ENCODE measurements at regions not wholly inside any gene's neighbourhood (a gene's known extent, or its start where the extent isn't known, plus 50 kb on each side); places are given as distances from the start of the nearest gene placed in this dataset.

- no peaks in the 10 kb centered on the region for H3K9me3 Mint-ChIP-seq (ENCODE audit: unreplicated experiment)
- no peak for DNase-seq (ENCODE audit: low spot score)
- H3K27me3 Mint-ChIP-seq (ENCODE audit: unreplicated experiment), result no peaks in the 10 kb centered on the region
- no peak overlapping the region for H3K4me3 Mint-ChIP-seq (ENCODE audit: unreplicated experiment)
- no peak overlapping the region for H3K27ac Mint-ChIP-seq (ENCODE audit: unreplicated experiment)
- H3K4me1 Mint-ChIP-seq (ENCODE audit: unreplicated experiment), result no peaks in the 10 kb centered on the region
- no peak for TF ChIP-seq CTCF (IDR thresholded peaks at IDR 0.05; ENCODE audit: unreplicated experiment)
- no peaks in the 10 kb centered on the region for H3K36me3 Mint-ChIP-seq (ENCODE audit: low read depth, unreplicated experiment)
Measured at GRCh38 chr4:94115687-94116086, 92.0 kb upstream of the SMARCAD1 start.

DNA sequence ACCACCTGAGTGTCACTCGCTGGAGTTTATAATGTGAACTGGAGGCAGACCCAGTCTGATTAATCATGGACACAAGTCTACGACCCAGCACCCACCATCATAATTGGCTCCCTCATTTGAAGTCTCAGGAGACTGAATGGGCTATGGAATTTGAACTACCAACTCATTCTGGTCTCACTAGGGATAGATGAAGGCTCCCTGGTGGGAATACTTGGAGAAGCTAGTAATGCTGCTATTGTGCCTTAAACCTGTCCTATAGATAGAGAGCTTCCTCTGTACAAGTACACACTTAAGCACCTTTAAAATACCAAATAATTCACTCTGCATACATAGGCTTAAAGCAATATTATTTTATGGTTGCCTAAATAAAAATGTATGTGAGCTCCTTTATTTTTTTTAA lies 90.8 kb upstream of the SMARCAD1 start:
- H3K27ac Mint-ChIP-seq (ENCODE audit: unreplicated experiment), result no peak overlapping the region
- no peaks in the 10 kb centered on the region for H3K27me3 Mint-ChIP-seq (ENCODE audit: unreplicated experiment)
- H3K9me3 Mint-ChIP-seq (ENCODE audit: unreplicated experiment), result no peaks in the 10 kb centered on the region
- DNase-seq (ENCODE audit: low spot score), result no peak
- H3K4me3 Mint-ChIP-seq (ENCODE audit: unreplicated experiment), result no peak overlapping the region
- no peak for TF ChIP-seq CTCF (IDR thresholded peaks at IDR 0.05; ENCODE audit: unreplicated experiment)
- no peaks in the 10 kb centered on the region for H3K4me1 Mint-ChIP-seq (ENCODE audit: unreplicated experiment)
- H3K36me3 Mint-ChIP-seq (ENCODE audit: low read depth, unreplicated experiment), result no peaks in the 10 kb centered on the region

- Mint-ChIP-seq H3K27me3 (ENCODE audit: unreplicated experiment) (no peaks in the 10 kb centered on the region), H3K27ac (ENCODE audit: unreplicated experiment) (no peak overlapping the region), H3K4me1 (ENCODE audit: unreplicated experiment) (no peaks in the 10 kb centered on the region), H3K4me3 (ENCODE audit: unreplicated experiment) (no peak overlapping the region), H3K36me3 (ENCODE audit: low read depth, unreplicated experiment) (no peaks in the 10 kb centered on the region), H3K9me3 (ENCODE audit: unreplicated experiment) (no peaks in the 10 kb centered on the region)
- TF ChIP-seq CTCF (IDR thresholded peaks at IDR 0.05; ENCODE audit: unreplicated experiment), result no peak
- no peak for DNase-seq (ENCODE audit: low spot score)
Measured at GRCh38 chr4:94126669-94127068, 81.0 kb upstream of the SMARCAD1 start.

DNA sequence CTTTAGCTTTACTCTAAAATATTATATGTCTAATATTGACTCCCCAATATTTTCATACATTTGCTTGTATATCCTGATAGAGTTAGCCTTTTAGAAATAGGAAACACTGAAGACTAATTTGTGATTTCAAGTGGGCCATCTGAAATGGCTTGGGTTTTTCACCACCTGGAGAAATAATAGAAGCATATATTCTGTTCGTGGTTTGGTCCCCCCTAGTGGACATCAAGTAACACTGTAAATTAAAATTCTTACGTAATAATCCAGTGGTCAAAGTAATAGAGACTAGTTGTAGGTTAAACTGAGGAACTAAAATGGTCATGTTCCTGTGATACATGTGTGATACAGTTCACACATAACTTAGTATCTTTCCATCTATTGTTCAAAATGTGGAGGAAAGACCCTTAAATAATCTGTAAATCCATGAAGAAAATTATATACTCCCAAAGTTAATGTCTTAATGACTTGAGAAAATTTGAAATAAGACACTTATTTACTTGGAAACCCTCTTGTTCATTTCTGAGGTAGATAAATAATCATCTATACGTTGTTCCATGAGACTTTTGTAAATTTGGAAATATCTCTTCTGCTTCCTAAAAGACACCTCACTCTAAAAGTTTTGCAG lies 79.8 kb upstream of the SMARCAD1 start:
- no peak overlapping the region for H3K4me3 Mint-ChIP-seq (ENCODE audit: unreplicated experiment)
- peak; percentile 93 for TF ChIP-seq CTCF (IDR thresholded peaks at IDR 0.05; ENCODE audit: unreplicated experiment)
- no peaks in the 10 kb centered on the region for H3K9me3 Mint-ChIP-seq (ENCODE audit: unreplicated experiment)
- no peaks in the 10 kb centered on the region for H3K27me3 Mint-ChIP-seq (ENCODE audit: unreplicated experiment)
- no peak overlapping the region for H3K27ac Mint-ChIP-seq (ENCODE audit: unreplicated experiment)
- no peak for DNase-seq (ENCODE audit: low spot score)
- H3K36me3 Mint-ChIP-seq (ENCODE audit: low read depth, unreplicated experiment), result no peaks in the 10 kb centered on the region
- H3K4me1 Mint-ChIP-seq (ENCODE audit: unreplicated experiment), result no peaks in the 10 kb centered on the region

DNA sequence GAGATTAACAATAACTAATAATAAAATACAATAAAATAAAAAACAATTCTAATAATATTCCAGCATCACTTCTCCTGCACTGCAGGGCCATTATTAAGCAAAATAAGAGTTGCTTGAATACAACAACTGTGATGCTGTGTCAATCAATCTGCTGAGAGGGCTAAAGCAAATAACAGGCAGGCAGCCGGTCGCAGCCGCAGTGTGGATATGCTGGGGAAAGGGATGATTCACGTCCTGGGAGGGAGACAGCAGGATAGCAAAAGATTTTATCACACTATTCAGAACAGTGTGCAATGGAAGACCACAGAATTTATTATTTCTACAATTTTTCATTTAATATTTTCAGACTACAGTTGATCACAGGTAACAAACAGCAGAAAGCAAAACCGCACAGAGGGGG lies 76.5 kb upstream of the SMARCAD1 start:
- Mint-ChIP-seq H3K4me1 (ENCODE audit: unreplicated experiment) (no peaks in the 10 kb centered on the region), H3K27ac (ENCODE audit: unreplicated experiment) (no peak overlapping the region), H3K27me3 (ENCODE audit: unreplicated experiment) (no peaks in the 10 kb centered on the region), H3K4me3 (ENCODE audit: unreplicated experiment) (no peak overlapping the region), H3K36me3 (ENCODE audit: low read depth, unreplicated experiment) (no peaks in the 10 kb centered on the region), H3K9me3 (ENCODE audit: unreplicated experiment) (no peaks in the 10 kb centered on the region)
- no peak for TF ChIP-seq CTCF (IDR thresholded peaks at IDR 0.05; ENCODE audit: unreplicated experiment)
- DNase-seq (ENCODE audit: low spot score), result no peak
